GM19351 (cell line): ENCODE measurements at regions not wholly inside any gene's neighbourhood (a gene's known extent, or its start where the extent isn't known, plus 50 kb on each side); places are given as distances from the start of the nearest gene placed in this dataset.

Experiments
- ATAC-seq: cut with Tn5 transposase; IDR thresholded peaks from one replicate; pipeline ENCODE4 v1.9.1; 2021; ENCODE audit warnings: mild to moderate bottlenecking, moderate library complexity; ENCODE audit not compliant: unreplicated experiment

DNA sequence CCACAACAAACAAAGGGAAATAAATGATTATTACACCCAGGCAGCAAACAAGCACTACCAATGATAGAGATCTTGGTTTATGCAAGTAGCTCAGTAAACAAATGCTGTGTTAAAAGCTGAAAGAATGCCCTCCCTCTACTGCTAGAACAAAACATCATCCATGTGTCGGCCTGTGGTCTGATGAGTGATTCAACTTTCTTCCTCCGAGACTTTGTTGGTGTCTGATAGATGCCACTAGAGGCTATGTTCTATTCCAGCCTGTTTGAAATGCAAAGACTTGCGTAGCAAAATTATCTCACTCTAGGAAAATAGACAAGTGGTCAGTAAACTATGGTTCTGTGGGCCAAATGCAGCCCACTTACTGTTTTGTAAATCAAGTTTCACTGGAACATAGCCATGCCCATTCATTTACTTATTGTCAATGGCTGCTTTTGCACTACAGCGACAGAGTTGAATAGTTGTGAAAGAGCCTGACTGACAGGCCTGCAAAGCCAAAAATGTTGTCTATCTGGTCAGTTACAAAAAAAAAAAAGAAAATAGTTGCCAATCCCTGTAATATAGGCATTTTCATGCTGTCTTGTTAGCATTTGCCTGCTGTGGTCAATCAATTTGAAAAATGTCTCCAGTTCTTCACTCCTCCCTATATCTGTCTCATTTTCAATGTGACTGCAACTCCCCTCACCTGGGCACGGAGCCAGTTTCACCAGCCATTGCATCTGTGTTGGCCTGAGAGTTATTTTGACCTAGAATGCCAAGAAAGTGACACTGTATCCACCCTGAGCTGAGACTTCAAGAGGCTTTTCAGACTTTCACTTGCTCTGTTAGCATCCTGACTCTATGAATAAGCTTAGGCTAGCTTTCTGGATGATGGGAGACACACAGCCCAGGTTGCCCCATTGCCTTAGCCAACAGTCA, 544.6 kb upstream of the BTBD3 start:
- no peak for ATAC-seq

GRCh38 chr20:11375335-11375734, 542.4 kb upstream of the BTBD3 start:
- ATAC-seq, result no peak

DNA sequence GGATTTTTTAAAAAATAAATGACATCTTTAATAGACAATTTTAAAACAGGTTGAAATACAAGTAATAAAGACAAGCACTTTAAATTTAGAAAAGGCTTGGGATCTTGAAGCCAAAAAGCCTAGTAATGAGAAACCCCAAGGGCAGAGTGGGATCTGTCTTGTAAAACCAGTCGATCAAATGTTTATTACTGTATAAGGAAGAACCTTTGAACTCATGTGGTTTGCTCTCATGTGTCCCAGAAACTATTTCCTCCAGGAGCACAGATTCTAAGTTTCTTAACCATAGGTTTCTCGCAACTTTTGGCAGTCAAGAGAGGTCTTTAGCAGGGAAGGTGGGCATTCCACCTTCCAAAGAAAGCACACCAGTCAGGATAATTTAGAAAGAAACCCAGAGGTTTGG, 541.7 kb upstream of the BTBD3 start:
- ATAC-seq, result no peak

DNA sequence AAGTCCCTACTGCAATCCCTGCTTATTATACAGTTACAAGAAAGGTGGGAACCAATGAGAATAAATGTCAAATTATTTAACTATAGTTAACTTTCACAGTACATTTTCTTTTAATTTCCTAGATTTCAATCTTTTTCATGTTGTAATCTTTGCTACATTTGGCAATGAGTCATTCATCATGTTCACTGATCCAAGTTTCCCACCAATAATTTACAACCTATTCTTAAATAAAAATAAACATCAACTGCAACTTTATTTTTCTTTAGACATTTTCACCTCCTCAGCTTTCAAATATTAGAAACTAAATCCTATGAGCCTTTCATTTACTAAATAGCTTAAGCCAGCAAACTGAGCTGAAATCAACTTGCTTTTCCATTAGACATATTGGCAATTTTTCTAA, 541.3 kb upstream of the BTBD3 start:
- ATAC-seq, result no peak

DNA sequence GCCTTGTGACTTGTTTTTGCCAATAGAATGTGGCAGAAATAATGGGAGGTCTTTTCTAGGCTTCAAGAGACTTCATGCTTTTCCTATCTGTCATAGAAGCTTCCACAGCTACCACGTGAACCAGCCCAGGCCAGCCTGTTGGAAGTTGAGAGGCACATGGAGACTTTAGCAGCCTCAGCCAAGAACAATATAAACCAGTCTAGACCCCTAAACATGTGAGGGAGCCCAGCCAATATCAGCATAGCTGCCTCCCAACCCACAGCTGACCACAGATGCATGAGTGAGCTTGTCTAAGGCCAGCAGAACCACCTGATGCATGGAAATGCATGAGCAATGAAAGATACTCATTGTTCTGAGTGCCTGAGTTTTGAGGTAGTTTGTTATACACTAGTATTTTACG, 540.7 kb upstream of the BTBD3 start:
- ATAC-seq, result no peak

- ATAC-seq, result no peak
These were observed 539.9 kb upstream of the BTBD3 start for GRCh38 chr20:11377761-11378160.

DNA sequence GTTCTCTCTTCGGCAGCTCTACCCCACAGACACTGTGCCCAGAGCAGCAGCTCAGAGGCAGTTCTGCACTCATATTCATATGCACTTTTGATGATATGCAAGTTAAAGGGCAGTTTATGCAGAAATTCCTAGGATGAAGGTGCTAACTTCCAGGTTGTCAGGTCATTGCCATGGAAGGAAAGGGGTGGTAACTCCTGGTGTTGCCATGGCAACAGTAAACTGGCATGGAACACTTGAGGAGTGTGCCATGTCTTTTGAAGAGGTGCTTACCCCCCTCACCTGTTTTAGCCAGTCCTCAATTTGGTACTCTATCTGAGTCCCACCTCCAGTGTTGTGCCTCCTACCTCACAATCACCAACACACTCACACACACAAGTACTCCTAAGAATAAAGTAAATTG, 539.4 kb upstream of the BTBD3 start:
- ATAC-seq, result no peak

DNA sequence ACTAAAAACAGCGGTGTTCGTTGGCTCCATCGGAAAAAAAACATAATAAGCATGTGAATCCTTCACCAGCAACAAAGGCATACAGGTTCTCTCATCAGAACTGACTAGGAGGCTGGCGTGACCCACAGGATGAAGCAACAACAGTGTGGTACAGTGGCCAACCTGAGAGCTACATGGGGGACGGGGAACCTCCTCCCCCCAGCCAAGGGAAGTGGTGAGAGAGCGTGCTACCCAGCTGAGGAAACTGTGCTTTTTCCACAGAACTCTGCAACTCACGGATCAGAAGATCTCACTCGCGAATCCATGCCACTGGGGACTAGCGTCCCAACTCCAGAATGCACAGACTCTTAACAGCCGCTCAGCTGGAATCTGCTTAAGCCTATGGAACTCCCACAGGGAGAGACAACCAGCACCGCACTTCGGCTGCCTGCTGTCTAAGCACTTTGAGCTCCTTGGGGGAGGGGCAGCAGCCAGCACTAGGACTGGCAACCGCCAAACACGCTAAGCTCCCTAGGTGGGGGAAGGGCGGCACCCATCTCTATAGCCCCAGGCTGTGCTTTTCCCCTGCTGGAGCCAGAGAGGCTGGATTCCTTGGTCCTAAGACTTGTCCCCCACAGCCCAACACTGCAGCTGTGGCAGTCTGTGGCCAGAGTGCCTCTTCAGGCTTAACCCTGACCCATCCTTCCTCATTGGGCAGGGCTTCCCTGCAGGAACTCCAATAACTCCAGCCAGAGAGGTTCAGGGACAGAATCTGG, 538.3 kb upstream of the BTBD3 start:
- no peak for ATAC-seq

DNA sequence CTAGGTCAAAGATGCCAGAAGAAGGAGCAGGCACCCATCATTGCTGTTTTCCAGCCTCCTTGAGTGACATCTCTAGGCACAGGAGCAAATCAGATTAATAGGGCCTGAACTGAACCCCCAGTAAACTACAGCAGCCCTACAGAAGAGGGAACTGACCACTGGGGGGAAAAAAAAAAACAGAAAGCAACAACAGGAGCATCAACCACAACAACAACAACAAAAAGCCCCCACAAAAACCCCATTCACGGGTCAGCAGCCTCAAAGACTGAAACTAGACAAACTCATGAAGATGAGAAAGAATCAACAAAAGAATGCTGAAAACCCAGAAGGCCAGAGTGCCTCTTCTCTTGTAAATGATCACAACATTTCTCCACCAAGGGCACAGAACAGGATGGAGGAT, 537.4 kb upstream of the BTBD3 start:
- peak; percentile 57 for ATAC-seq

GRCh38 chr20:11387189-11387754, 530.4 kb upstream of the BTBD3 start:
- no peak for ATAC-seq

DNA sequence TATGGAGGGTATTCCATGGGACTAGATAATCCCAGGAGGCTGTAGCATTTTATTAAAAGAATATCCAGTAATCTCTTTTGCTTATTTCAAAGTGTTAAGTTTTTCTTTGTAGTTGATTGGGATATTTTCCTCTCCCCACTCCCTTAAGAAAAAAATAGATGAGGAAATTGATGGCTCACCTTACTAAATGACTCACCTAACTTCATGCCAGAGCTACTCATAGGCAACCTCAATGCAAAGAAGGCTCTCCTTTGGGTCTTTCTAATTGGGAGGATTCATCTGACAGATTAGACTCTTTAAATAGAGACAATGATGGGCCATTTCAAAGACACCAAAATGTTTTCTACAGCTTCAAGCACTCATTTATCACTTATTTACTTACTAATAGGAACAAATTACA, 528.5 kb upstream of the BTBD3 start:
- no peak for ATAC-seq

DNA sequence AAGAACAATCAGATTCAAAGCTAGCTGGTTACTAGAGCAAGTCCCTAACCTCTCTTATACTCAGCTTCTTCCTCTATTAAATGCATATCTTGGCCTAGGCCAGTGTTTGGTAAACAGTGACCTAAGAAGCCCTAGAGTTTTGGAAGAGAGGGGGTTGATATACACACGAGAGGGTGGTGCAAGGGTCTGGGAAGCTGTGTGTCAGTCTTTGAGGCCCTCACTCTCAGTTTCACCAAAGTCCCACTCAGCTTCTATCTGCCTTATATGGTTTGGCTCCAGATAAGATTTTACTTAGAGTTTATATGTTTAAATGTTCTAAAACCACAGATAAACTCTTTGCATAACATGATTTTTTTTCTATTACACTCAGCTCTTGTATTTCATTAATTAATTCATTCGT, 526.1 kb upstream of the BTBD3 start:
- no peak for ATAC-seq

DNA sequence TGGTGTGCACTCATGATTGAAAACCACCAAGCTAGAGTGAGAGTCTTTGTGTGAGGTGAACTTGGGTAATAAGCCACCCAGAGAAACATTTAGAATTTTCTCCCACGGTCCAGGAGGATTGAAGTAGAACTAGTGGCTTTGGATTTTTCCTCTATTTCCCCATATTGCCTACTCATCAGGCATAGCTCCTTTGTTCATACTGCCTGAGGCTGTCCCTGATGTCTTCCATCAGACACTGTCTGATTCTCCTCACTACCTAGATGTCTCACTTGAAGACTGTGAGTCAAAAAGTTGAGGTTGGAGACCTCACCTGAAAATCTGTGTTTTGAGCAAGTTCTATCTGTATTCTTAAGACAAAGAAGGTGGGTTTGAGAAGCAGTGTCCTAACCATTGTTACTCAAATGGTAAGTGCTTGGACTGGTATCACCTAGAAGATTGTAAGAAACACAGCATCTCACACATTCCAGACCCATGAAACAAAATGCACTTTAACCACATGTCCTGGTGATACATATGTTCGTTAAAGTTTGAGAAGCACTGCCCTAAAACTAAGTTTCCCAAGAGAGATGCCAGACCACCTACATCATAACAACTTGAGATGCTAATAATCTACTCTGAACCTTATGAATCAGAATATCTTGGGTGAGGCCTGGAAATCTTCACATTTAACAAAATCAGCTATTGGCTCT, 523.4 kb upstream of the BTBD3 start:
- no peak for ATAC-seq

DNA sequence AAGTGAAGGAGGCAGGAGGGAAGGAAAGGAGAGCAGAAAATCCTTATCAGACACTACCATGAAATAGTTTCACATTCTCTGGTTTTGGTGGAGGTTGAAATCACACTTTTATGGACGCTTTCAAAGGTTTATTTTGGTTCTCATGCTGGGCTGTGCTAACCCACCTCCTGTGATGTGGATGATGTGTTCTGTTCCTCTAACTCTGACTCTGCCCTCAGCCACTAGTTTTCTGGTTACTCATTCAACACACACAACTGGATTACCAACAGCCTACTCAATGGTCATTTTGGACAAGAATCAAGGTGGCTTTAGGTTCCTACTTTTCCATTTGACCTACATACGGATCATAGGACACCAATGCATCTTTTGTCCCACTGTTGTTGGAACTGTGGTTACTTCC, 522.1 kb upstream of the BTBD3 start:
- no peak for ATAC-seq

DNA sequence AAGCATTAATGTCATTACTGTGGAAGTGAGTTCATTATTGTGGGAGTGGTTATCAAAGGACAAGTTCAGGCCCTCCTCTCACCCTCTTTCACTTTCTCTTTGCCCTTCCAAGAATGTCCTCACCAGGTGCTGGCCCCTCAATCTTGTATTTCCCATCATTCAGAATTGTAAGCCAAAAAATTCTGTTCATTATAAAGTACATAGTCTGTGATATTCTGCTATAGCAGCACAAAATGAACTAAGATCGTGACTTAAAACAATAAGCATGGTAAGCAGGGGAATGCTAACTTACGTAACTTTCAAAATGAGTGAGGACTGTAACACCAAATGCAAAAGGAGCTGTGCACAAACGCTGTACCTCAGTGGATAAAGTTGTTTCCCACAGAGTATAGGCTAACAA, 515.7 kb upstream of the BTBD3 start:
- ATAC-seq, result peak; percentile 86

- ATAC-seq, result no peak
These were observed 514.0 kb upstream of the BTBD3 start for GRCh38 chr20:11403711-11404110.

DNA sequence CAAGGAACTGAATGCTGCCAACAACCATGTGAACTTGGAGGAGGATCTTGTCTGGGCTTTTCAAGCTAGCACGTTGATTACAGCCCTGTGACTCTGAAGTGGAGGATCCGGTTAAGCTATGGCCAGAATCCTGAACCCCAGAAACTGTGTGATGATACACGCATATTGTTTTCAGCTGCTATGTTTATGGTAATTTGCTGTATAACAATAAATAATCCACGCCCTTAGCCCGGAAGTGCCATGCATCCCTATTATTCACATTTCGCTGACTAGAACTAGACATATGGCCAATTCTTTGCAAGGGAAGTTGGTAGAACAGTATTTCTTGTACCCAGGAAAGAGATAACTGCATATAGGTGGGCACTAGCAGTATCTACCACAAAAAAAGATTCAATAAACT, 510.8 kb upstream of the BTBD3 start:
- ATAC-seq, result no peak

GRCh38 chr20:11409561-11409960, 508.1 kb upstream of the BTBD3 start:
- no peak for ATAC-seq

- no peak for ATAC-seq
These were observed 505.9 kb upstream of the BTBD3 start for GRCh38 chr20:11411765-11412164.

DNA sequence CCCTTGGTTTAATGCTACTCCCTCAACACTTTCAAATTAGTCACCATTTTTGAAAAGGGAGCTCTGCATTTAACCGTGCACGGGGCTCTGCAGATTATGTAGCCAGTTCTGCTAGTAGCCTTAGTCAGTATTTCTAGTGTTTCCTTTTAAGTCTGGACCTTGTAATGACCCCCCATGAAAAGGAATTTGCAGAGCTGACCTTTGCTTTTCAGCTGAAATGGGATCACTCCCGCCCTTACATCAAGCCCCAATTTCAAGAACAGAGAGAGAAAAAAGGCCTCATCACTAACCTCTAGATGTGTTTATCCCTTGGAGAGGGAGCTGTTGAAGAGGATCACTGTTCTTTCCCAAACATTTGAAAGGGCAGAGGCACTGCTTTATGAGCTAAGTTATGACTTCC, 490.7 kb upstream of the BTBD3 start:
- no peak for ATAC-seq

DNA sequence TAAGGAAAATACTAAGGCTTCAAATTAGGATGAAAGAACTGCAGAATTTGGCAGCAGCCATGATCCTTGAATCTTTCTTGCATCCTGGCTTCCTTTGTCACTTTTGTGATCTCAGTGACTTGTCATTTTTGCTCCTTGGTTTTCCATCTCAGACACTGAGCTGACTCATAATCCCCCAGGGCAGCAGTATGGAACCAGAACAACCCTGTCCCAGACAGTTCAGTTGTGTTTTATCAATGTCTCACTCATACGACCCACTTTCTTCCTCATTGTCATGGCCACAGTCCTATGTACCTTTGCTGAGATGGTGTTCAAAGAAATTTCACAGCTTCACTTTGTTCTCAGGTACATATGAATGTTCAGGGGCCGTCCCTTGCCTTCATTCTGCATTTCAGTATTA, 488.5 kb upstream of the BTBD3 start:
- no peak for ATAC-seq
